Left lung (tissue), 4 donors: ENCODE measurements at regions not wholly inside any gene's neighbourhood (a gene's known extent, or its start where the extent isn't known, plus 50 kb on each side); places are given as distances from the start of the nearest gene placed in this dataset.

ENCODE experiments used
- ATAC-seq: fragments of 200-7000 bp; cut with Tn5 transposase; one replicate; pipeline ENCODE4 v1.9.1; 2020; ENCODE audit warnings: moderate library complexity
- DNase-seq, 4 donors: peaks; one replicate each; pipeline ENCODE4 v3.0.0-alpha.2; 2013 to 2020
- H3K27ac ChIP-seq, 2 donors: fragments of 200-600 bp; sonication (generic) in 1 of 2; one replicate each; pipeline versions ENCODE4 v1.5.0 to v1.8.0; 2020 to 2021
- H3K27me3 ChIP-seq, 2 donors: fragments of 200-600 bp; sonication (generic) in 1 of 2; one replicate each; pipeline versions ENCODE4 v1.5.0 to v1.8.0; 2020 to 2021
- H3K36me3 ChIP-seq, 2 donors: fragments of 200-600 bp; sonication (generic) in 1 of 2; one replicate each; pipeline versions ENCODE4 v1.5.0 to v1.8.0; 2020 to 2021
- H3K4me1 ChIP-seq, 2 donors: fragments of 200-600 bp; one replicate each; pipeline ENCODE4 v1.8.0; 2021
- H3K4me3 ChIP-seq, 2 donors: fragments of 200-600 bp; sonication (generic) in 1 of 2; one replicate each; pipeline versions ENCODE4 v1.5.0 to v1.8.0; 2020 to 2021; ENCODE audit warnings: mild to moderate bottlenecking in 1 of 2
- H3K9me3 ChIP-seq, 2 donors: fragments of 200-600 bp; sonication (generic) in 1 of 2; one replicate each; pipeline versions ENCODE4 v1.5.0 to v1.8.0; 2020 to 2021
- intact Hi-C, 2 donors: fragments of 100-400 bp; cut with DNase I; formaldehyde crosslinking; loops; one replicate each; pipeline versions ENCODE4 v1.11.2 to v1.14.2; 2022
- TF ChIP-seq, protein P1 (sequence below), 2 donors: fragments of 200-600 bp; sonication (generic) in 1 of 2; IDR thresholded peaks; one replicate each; pipeline versions ENCODE4 v1.5.0 to v1.8.0; 2021; ENCODE audit warnings: antibody characterized with exemption in 2 of 2
- donor health status: DM: no; HTN: yes; CAD: no.
- donor health status: DM: no; HTN: no; CAD: no.

DNA sequence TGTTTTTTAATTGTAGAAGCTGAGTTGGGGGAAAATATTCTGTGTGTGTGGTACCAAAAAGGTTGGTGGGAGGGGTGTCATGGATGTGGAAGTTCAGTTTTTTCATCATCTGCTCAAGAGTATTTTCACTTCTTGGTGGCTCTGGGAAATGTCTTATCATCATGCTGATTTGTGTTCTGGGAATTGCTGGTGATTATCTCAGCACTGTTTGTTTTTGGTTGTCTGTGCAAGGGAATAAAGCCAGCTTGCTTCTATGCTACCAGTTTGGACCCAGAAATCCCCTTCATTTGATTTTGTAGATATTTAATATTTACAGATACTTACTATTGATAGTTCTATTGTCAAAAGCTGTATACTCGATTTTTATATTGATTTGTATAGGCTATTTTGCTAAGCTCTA, 2289.7 kb downstream of the MAT2B start:
- ATAC-seq (no peak), DNase-seq (no peak)
- TF ChIP-seq, protein P1, sequence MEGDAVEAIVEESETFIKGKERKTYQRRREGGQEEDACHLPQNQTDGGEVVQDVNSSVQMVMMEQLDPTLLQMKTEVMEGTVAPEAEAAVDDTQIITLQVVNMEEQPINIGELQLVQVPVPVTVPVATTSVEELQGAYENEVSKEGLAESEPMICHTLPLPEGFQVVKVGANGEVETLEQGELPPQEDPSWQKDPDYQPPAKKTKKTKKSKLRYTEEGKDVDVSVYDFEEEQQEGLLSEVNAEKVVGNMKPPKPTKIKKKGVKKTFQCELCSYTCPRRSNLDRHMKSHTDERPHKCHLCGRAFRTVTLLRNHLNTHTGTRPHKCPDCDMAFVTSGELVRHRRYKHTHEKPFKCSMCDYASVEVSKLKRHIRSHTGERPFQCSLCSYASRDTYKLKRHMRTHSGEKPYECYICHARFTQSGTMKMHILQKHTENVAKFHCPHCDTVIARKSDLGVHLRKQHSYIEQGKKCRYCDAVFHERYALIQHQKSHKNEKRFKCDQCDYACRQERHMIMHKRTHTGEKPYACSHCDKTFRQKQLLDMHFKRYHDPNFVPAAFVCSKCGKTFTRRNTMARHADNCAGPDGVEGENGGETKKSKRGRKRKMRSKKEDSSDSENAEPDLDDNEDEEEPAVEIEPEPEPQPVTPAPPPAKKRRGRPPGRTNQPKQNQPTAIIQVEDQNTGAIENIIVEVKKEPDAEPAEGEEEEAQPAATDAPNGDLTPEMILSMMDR (IDR thresholded peaks at IDR 0.05): no peak
- Histone ChIP-seq H3K9me3 (peaks cover 0 to 15% of the 10 kb centered on the region in 2 donors), H3K27me3 (no peaks in the 10 kb centered on the region), H3K36me3 (no peaks in the 10 kb centered on the region), H3K27ac (no peak overlapping the region), H3K4me3 (no peak overlapping the region), H3K4me1 (no peaks in the 10 kb centered on the region)
- intact Hi-C loops: no loop called here

GRCh38 chr5:165805756-165806155, 2300.3 kb downstream of the MAT2B start:
- intact Hi-C loops: no loop called here
- Histone ChIP-seq H3K4me1 (no peaks in the 10 kb centered on the region), H3K9me3 (no peaks in the 10 kb centered on the region), H3K27me3 (no peaks in the 10 kb centered on the region), H3K36me3 (no peaks in the 10 kb centered on the region), H3K4me3 (no peak overlapping the region), H3K27ac (no peak overlapping the region)
- TF ChIP-seq, protein P1 (IDR thresholded peaks at IDR 0.05): no peak
- DNase-seq (peak in 1 of 4 donors; percentile 3), ATAC-seq (no peak)

DNA sequence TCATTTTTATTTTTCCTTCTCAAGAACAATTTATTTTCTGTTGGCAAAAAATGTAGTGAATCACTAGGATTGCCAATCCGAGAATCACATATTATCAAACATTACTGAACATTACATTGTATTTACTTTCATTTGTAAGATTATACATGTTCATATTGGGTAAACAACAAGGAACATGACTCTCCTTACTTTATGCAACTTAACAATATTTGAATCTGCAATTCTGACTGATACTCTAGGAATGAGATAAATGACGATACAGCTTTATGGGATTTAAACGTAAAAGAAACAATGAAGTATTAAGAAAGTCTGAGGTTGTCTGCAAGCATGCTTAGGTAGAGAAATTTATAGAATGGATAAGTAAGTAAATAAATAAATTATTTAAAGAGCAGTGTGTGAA, 2302.9 kb downstream of the MAT2B start:
- DNase-seq: no peak
- intact Hi-C loops: no loop called here
- no peaks in the 10 kb centered on the region for H3K36me3 ChIP-seq
- H3K27ac ChIP-seq: no peak overlapping the region
- TF ChIP-seq, protein P1 (IDR thresholded peaks at IDR 0.05): no peak
- no peak for ATAC-seq
- H3K9me3 ChIP-seq: peaks cover 0 to 5% of the 10 kb centered on the region in 2 donors
- H3K27me3 ChIP-seq: no peaks in the 10 kb centered on the region
- H3K4me3 ChIP-seq: no peak overlapping the region
- H3K4me1 ChIP-seq: no peaks in the 10 kb centered on the region

DNA sequence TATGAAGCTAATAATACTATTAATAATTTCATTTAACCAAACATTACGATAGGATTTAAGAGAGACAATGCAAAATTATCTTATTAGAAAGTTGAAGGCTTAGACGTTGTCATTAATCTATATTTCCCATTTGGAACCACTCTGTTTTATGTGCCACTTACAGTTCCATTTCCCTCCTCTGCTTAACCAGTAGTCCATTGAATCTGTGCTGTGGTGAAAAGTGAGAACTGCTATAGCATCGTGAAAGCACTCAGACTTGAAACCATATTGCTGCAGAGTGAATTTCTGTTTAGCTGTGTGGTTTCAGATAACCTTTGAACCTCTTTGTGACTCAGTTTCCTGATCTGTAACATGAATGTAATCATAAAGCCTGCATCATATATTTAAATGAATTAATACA, 2304.5 kb downstream of the MAT2B start:
- no peak for ATAC-seq
- H3K27ac ChIP-seq: no peak overlapping the region

DNA sequence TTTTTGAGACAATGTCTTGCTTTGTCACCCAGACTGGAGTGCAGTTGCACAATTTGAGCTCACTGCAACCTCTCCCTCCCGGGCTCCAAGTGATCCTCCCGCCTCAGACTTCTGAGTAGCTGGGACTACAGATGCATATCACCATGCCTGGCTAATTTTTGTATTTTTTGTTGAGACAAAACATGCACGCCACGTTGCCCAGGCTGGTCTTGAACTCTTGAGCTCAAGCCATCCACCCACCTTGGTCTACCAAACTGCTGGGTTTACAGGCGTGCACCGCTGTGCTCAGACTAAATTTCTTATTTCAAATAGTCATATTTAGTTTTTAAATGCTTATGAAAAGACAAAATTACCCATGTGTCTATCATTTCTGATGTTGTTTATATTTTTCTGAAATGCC, 2324.1 kb downstream of the MAT2B start:
- no peak overlapping the region for H3K4me3 ChIP-seq
- intact Hi-C loops: no loop called here
- H3K27ac ChIP-seq: no peak overlapping the region
- no peaks in the 10 kb centered on the region for H3K27me3 ChIP-seq
- DNase-seq: peak in 1 of 4 donors; percentile 13
- no peaks in the 10 kb centered on the region for H3K4me1 ChIP-seq
- no peaks in the 10 kb centered on the region for H3K36me3 ChIP-seq
- ATAC-seq: no peak
- H3K9me3 ChIP-seq: no peaks in the 10 kb centered on the region
- TF ChIP-seq, protein P1 (IDR thresholded peaks at IDR 0.05): no peak

More for the DNA sequence above, 2304.5 kb downstream of the MAT2B start:
- Histone ChIP-seq H3K36me3 (no peaks in the 10 kb centered on the region), H3K4me1 (no peaks in the 10 kb centered on the region), H3K9me3 (peaks cover 0 to 5% of the 10 kb centered on the region in 2 donors), H3K27me3 (no peaks in the 10 kb centered on the region), H3K4me3 (no peak overlapping the region)
- no peak for DNase-seq
- TF ChIP-seq, protein P1 (IDR thresholded peaks at IDR 0.05): no peak
- intact Hi-C loops: no loop called here
